Astrocyte of the cerebellum (primary cell): ENCODE measurements at regions not wholly inside any gene's neighbourhood (a gene's known extent, or its start where the extent isn't known, plus 50 kb on each side); places are given as distances from the start of the nearest gene placed in this dataset.
"Not testable (repeated sequence)": the region's sequence is repeated elsewhere in the genome, so short reads cannot be mapped to it uniquely, and the experiment has no call there.

ENCODE experiments used
- DNase-seq: peaks from one replicate; pipeline ENCODE4 v3.0.0-alpha.2; 2011; ENCODE audit warnings: low read depth
- H3K4me3 ChIP-seq: 2 replicates; pipeline ENCODE4 v1.5.1; 2011; ENCODE audit warnings: mild to moderate bottlenecking, low read depth, low read length, moderate library complexity
- in situ Hi-C: cut with HindIII; loops from 2 replicates; pipeline ENCODE4 v1.10.0; 2017; ENCODE audit warnings: low sequenced_read_pairs
- TF ChIP-seq, protein P1 (sequence below): IDR thresholded peaks from 2 replicates; pipeline ENCODE4 v1.5.1; 2012; ENCODE audit warnings: low read length, low read depth, moderate library complexity, mild to moderate bottlenecking; ENCODE audit errors: missing control alignments

DNA sequence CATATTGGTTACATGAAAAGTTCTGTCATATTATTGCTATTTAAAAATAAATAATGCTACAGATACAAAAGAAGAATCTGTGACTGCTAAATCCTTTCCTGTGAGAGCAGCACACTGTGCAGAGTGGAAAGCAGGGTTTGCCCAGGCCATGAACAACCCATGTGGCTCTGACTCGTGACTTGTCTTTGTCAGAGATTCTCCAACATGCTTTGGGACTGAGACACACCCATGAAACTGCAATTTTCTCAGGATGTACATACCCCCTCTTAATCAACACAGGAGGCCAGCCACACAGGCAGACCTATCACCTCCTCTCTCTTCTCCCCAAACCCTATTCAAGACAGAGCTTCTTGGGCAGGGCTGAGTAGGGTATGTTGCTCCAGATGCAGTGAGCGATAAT, 96.8 kb upstream of the NTF3 start:
- in situ Hi-C loops: no loop called here

DNA sequence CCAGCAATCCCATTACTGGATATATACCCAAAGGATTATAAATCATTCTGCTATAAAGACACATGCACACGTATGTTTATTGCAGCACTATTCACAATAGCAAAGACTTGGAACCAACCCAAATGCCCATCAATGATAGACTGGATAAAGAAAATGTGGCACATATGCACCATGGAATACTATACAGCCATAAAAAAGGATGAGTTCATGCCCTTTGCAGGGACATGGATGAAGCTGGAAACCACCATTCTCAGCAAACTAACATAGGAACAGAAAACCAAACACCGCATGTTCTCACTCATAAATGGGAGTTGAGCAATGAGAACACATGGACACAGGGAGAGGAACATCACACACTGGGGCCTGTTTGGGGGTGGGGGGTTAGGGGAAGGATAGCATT, 90.8 kb upstream of the NTF3 start:
- DNase-seq: not testable (repeated sequence)

More for the DNA sequence above, 96.8 kb upstream of the NTF3 start:
- no peak for DNase-seq
- TF ChIP-seq, protein P1, sequence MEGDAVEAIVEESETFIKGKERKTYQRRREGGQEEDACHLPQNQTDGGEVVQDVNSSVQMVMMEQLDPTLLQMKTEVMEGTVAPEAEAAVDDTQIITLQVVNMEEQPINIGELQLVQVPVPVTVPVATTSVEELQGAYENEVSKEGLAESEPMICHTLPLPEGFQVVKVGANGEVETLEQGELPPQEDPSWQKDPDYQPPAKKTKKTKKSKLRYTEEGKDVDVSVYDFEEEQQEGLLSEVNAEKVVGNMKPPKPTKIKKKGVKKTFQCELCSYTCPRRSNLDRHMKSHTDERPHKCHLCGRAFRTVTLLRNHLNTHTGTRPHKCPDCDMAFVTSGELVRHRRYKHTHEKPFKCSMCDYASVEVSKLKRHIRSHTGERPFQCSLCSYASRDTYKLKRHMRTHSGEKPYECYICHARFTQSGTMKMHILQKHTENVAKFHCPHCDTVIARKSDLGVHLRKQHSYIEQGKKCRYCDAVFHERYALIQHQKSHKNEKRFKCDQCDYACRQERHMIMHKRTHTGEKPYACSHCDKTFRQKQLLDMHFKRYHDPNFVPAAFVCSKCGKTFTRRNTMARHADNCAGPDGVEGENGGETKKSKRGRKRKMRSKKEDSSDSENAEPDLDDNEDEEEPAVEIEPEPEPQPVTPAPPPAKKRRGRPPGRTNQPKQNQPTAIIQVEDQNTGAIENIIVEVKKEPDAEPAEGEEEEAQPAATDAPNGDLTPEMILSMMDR: no peak
- H3K4me3 ChIP-seq: no peak overlapping the region

DNA sequence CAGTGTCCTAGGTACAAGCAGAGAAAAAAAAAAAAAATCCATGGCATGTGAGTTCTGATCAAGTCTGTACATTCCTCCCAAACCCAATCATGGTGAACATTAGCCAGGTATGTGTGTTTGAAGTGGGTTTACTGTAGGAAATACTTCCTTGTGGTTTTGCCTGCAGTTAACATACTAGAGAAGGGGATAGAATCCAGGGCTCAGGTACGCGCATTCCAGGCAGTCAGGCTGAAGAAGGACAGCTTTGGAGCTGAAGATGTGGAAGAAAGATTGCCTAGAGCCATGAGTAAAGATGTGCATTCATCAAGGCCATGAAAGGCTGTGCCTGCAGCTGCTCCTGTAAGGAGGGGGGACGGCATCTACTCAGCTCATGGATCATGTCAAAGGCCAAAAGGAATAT, 88.2 kb upstream of the NTF3 start:
- TF ChIP-seq, protein P1: no peak
- DNase-seq: no peak
- H3K4me3 ChIP-seq: no peak overlapping the region
- in situ Hi-C loops: no loop called here

More for the DNA sequence above, 90.8 kb upstream of the NTF3 start:
- in situ Hi-C loops, H3K4me3 ChIP-seq: not testable (repeated sequence)

DNA sequence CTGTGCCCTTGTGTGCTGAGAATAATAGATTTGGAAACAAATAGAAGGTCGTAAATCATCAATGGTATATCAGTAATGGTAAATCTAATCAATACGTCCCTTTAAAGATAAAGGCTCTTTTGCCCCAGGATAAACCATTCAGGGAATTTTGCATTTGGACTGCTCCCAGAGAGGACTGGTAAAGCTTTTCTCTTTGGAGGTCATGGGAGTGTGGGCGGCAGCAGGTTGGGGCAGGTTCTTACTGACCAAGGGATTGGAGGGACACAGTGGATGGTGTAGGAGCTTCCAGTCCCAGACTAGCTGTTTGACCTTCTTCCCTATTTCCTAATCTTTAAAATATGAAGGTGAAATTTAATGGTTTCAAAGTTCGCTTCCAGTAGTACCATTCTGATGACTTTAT, 87.8 kb upstream of the NTF3 start:
- TF ChIP-seq, protein P1: no peak
- H3K4me3 ChIP-seq: no peak overlapping the region
- no peak for DNase-seq
- in situ Hi-C loops: no loop called here

DNA sequence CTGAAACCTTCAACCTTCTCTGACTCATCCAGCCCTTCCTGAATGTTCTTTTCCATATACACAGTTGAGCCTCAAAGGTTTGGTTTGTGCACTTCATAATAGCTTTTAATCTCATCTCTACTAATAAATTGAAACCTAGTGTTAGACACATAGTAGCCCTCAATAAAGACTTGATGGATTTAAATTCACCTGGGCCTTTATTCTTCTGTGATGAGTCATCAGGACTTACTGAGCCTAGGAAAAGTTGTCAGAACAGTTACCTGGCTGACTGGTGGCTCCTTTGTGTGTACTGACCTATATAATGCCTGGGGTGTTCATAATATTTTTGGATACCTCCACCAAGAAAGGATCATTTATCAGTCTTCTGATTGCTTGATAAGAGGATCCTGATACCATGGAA, 86.4 kb upstream of the NTF3 start:
- no peak overlapping the region for H3K4me3 ChIP-seq
- in situ Hi-C loops: no loop called here
- TF ChIP-seq, protein P1: no peak

DNA sequence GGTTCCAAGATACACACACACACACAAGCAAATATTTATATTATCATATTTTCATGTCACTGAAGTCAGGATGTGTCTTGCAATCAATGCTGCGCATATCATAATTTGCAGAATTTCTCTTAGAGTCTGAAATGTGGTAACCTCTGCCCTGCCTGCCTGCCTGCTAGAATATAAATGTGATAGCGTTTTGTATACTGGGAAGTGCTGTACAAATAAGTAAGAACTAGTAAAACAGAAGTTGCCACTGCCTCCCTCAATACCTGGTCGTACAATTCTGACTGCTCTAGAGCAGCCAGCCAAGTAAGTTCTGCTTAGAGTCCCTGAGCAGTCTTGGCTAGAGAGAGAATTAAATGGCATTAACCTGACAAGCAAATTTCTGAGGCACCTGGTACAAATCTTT, 83.9 kb upstream of the NTF3 start:
- H3K4me3 ChIP-seq: no peak overlapping the region
- TF ChIP-seq, protein P1: no peak
- in situ Hi-C loops: no loop called here
- DNase-seq: no peak

More for the DNA sequence above, 86.4 kb upstream of the NTF3 start:
- no peak for DNase-seq

DNA sequence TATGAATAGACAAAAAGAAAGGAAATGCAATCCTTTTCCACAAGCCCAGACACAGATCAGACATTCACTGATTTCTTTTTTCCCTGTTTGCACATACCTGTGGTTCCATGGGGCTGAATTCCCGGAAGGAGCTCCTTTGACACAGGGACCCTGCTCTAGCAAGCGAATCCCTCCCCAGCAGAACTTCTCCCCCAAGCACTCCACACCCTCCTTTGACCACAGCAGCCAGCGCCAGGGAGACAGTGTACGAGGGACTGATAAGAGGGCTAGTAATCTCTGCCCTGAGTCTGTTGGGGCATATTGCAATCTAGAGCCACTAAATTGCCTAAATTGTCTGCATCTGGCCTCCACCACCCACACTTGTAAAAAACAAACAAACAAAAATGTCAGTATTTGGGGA, 83.4 kb upstream of the NTF3 start:
- DNase-seq: no peak
- TF ChIP-seq, protein P1: no peak
- in situ Hi-C loops: no loop called here
- H3K4me3 ChIP-seq: no peak overlapping the region
